Hepatocyte (in vitro differentiated cells): ENCODE measurements at regions not wholly inside any gene's neighbourhood (a gene's known extent, or its start where the extent isn't known, plus 50 kb on each side); places are given as distances from the start of the nearest gene placed in this dataset.

Experiments
- DNase-seq: peaks from one replicate; pipeline ENCODE4 v3.0.0-alpha.2; 2016; ENCODE audit warnings: low spot score
- H2AFZ ChIP-seq: fragments of 200-600 bp; sonication (generic); 2 replicates; pipeline ENCODE4 v1.6.0; 2016; ENCODE audit warnings: antibody characterized with exemption, mild to moderate bottlenecking
- H3K27ac ChIP-seq: fragments of 200-600 bp; sonication (generic); 2 replicates; pipeline ENCODE4 v1.5.1; 2016; ENCODE audit warnings: mild to moderate bottlenecking
- H3K27me3 ChIP-seq: fragments of 200-600 bp; sonication (generic); 2 replicates; pipeline ENCODE4 v1.6.1; 2016
- H3K36me3 ChIP-seq: fragments of 200-600 bp; sonication (generic); replicated peaks from 2 replicates; pipeline ENCODE4 v1.5.1; 2016; ENCODE audit warnings: low read depth; ENCODE audit not compliant: insufficient read depth
- H3K4me1 ChIP-seq: fragments of 200-600 bp; sonication (generic); 2 replicates; pipeline ENCODE4 v1.5.1; 2016; ENCODE audit warnings: mild to moderate bottlenecking, moderate library complexity; ENCODE audit not compliant: insufficient read depth
- H3K4me2 ChIP-seq: fragments of 200-600 bp; sonication (generic); 2 replicates; pipeline ENCODE4 v1.6.0; 2016
- H3K4me3 ChIP-seq: fragments of 200-600 bp; sonication (generic); 2 replicates; pipeline ENCODE4 v1.5.1; 2016; ENCODE audit warnings: mild to moderate bottlenecking
- H3K79me2 ChIP-seq: fragments of 200-600 bp; sonication (generic); 2 replicates; pipeline ENCODE4 v1.6.0; 2017; ENCODE audit warnings: mild to moderate bottlenecking
- H3K9me2 ChIP-seq: fragments of 200-600 bp; sonication (generic); replicated peaks from 2 replicates; pipeline ENCODE4 v1.6.0; 2017; ENCODE audit warnings: mild to moderate bottlenecking; ENCODE audit not compliant: insufficient read depth
- H3K9me3 ChIP-seq: fragments of 200-600 bp; sonication (generic); 2 replicates; pipeline ENCODE4 v1.5.1; 2016; ENCODE audit warnings: low read depth, mild to moderate bottlenecking
- H4K20me1 ChIP-seq: fragments of 200-600 bp; sonication (generic); 2 replicates; pipeline ENCODE4 v1.6.0; 2016; ENCODE audit warnings: mild to moderate bottlenecking; ENCODE audit not compliant: insufficient read depth, poor library complexity, severe bottlenecking
- CTCF ChIP-seq: fragments of 200-600 bp; sonication (generic); IDR thresholded peaks from 2 replicates; pipeline ENCODE4 v1.5.1; 2016; ENCODE audit warnings: antibody characterized with exemption, mild to moderate bottlenecking; ENCODE audit not compliant: poor library complexity
- EZH2 ChIP-seq: fragments of 200-600 bp; sonication (generic); IDR thresholded peaks from 2 replicates; pipeline ENCODE4 v1.6.1; 2016; ENCODE audit warnings: antibody characterized with exemption, mild to moderate bottlenecking, borderline replicate concordance
- EZH2phosphoT487 ChIP-seq: fragments of 200-600 bp; sonication (generic); IDR thresholded peaks from one replicate; pipeline ENCODE4 v1.6.1; 2018; ENCODE audit warnings: antibody characterized with exemption, mild to moderate bottlenecking, low read depth, moderate library complexity; ENCODE audit not compliant: unreplicated experiment, severe bottlenecking
- WGBS: methylation state at CpG from one replicate; pipeline ENCODE4 v1.1.6; 2016; ENCODE audit warnings: low lambda C conversion rate; ENCODE audit errors: missing lambda C conversion rate; 5-methylcytosine and 5-hydroxymethylcytosine counted together

GRCh38 chr10:71040846-71041605 lies 152.7 kb upstream of the PCBD1 start:
- H3K27me3 ChIP-seq: no peaks in the 10 kb centered on the region
- H2AFZ ChIP-seq: no peak overlapping the region
- H3K9me3 ChIP-seq: no peaks in the 10 kb centered on the region
- H3K4me3 ChIP-seq: no peak overlapping the region
- no peaks in the 10 kb centered on the region for H3K4me1 ChIP-seq
- no peaks in the 10 kb centered on the region for H3K36me3 ChIP-seq
- no peak overlapping the region for H3K27ac ChIP-seq
- TF ChIP-seq EZH2 (no peak), EZH2phosphoT487 (no peak), CTCF (no peak)
- no peaks in the 10 kb centered on the region for H4K20me1 ChIP-seq
- DNase-seq: no peak
- H3K79me2 ChIP-seq: no peaks in the 10 kb centered on the region
- no peaks in the 10 kb centered on the region for H3K9me2 ChIP-seq
- WGBS: 65% methylated on average over 20 of the region's 20 CpGs
- no peak overlapping the region for H3K4me2 ChIP-seq

- DNase-seq: no peak
These were observed 153.9 kb upstream of the PCBD1 start for GRCh38 chr10:71042216-71042615.

GRCh38 chr10:71042699-71043098 lies 154.3 kb upstream of the PCBD1 start:
- TF ChIP-seq CTCF: no peak
- no peak for TF ChIP-seq EZH2phosphoT487
- no peak for TF ChIP-seq EZH2
- WGBS: 81% methylated on average over 5 of the region's 5 CpGs

More at GRCh38 chr10:71042216-71042615, 153.9 kb upstream of the PCBD1 start:
- Histone ChIP-seq H3K27me3 (no peaks in the 10 kb centered on the region), H3K4me3 (no peak overlapping the region), H3K9me2 (no peaks in the 10 kb centered on the region), H3K9me3 (no peaks in the 10 kb centered on the region), H3K36me3 (no peaks in the 10 kb centered on the region), H3K4me1 (no peaks in the 10 kb centered on the region), H4K20me1 (no peaks in the 10 kb centered on the region), H3K4me2 (no peak overlapping the region), H3K79me2 (no peaks in the 10 kb centered on the region), H3K27ac (no peak overlapping the region), H2AFZ (no peak overlapping the region)
- WGBS: 70% methylated on average over 4 of the region's 4 CpGs
- no peak for TF ChIP-seq EZH2phosphoT487
- no peak for TF ChIP-seq CTCF
- TF ChIP-seq EZH2: no peak

More at GRCh38 chr10:71042699-71043098, 154.3 kb upstream of the PCBD1 start:
- H3K4me3 ChIP-seq: no peak overlapping the region
- H3K36me3 ChIP-seq: no peaks in the 10 kb centered on the region
- no peak overlapping the region for H3K4me2 ChIP-seq
- H2AFZ ChIP-seq: no peak overlapping the region
- no peaks in the 10 kb centered on the region for H3K27me3 ChIP-seq
- no peaks in the 10 kb centered on the region for H4K20me1 ChIP-seq
- DNase-seq: no peak
- no peaks in the 10 kb centered on the region for H3K9me3 ChIP-seq
- no peak overlapping the region for H3K27ac ChIP-seq
- H3K79me2 ChIP-seq: no peaks in the 10 kb centered on the region
- H3K4me1 ChIP-seq: no peaks in the 10 kb centered on the region
- no peaks in the 10 kb centered on the region for H3K9me2 ChIP-seq
